Calu3 (cell line): ENCODE measurements at regions not wholly inside any gene's neighbourhood (a gene's known extent, or its start where the extent isn't known, plus 50 kb on each side); places are given as distances from the start of the nearest gene placed in this dataset.

Source experiments
- BruUV-seq: library from RNA; stranded (reverse); fragments of 400-500 nt; replicated peaks from 2 replicates; lab custom pipeline; 2021; lab: Mats Ljungman, UMichigan
- CTCF ChIA-PET: fragments of 300-600 bp; sonication (Branson Sonifier 250); formaldehyde crosslinking; loops from one replicate; lab custom pipeline; 2022; ENCODE audit warnings: antibody characterized with exemption; lab: Charles Lee
- DNase-seq: peaks from one replicate; pipeline ENCODE4 v3.0.0; 2022
- H3K27ac Mint-ChIP-seq: one replicate; pipeline ENCODE4 v1.8.0; 2022; ENCODE audit warnings: mixed read lengths; ENCODE audit not compliant: unreplicated experiment
- H3K27me3 Mint-ChIP-seq: one replicate; pipeline ENCODE4 v1.8.0; 2022; ENCODE audit warnings: mixed read lengths; ENCODE audit not compliant: unreplicated experiment
- H3K36me3 Mint-ChIP-seq: one replicate; pipeline ENCODE4 v1.8.0; 2022; ENCODE audit warnings: mild to moderate bottlenecking, moderate library complexity, mixed read lengths; ENCODE audit not compliant: insufficient read depth, unreplicated experiment
- H3K4me1 Mint-ChIP-seq: one replicate; pipeline ENCODE4 v1.8.0; 2022; ENCODE audit warnings: mild to moderate bottlenecking, low read depth, mixed read lengths; ENCODE audit not compliant: unreplicated experiment
- H3K4me3 Mint-ChIP-seq: one replicate; pipeline ENCODE4 v1.8.0; 2022; ENCODE audit warnings: mild to moderate bottlenecking, low read depth, moderate library complexity, mixed read lengths; ENCODE audit not compliant: unreplicated experiment
- H3K9me3 Mint-ChIP-seq: one replicate; pipeline ENCODE4 v1.8.0; 2022; ENCODE audit warnings: low read depth, mixed read lengths; ENCODE audit not compliant: unreplicated experiment
- intact Hi-C: fragments of 100-400 bp; cut with micrococcal nuclease; formaldehyde crosslinking; loops from one replicate; pipeline ENCODE4 v1.10.0; 2022; ENCODE audit not compliant: unreplicated experiment
- TF ChIP-seq, protein P1 (sequence below): fragments of 200-600 bp; IDR thresholded peaks from one replicate; pipeline ENCODE4 v1.8.0; 2022; ENCODE audit warnings: antibody characterized with exemption; ENCODE audit not compliant: unreplicated experiment

DNA sequence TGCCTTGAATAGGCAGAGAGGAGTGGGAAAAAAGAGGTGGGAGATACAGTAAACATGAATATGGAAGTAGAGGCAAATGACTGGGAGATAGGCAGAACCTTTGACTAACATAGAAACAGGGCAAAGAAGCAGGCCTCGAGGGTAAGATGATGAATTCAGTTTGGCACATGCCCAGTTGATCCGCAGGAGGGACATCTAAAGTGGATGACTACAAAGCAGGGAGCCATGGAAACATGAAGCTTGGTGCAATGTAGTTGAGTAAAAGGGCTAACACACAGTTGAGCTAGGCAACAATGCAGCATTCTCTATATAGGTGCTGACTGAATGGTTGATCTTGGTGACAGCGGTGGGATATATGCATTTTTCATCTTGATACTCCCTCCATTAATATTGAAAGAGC is 253.8 kb downstream of the DMRT2 start:
- TF ChIP-seq, protein P1, sequence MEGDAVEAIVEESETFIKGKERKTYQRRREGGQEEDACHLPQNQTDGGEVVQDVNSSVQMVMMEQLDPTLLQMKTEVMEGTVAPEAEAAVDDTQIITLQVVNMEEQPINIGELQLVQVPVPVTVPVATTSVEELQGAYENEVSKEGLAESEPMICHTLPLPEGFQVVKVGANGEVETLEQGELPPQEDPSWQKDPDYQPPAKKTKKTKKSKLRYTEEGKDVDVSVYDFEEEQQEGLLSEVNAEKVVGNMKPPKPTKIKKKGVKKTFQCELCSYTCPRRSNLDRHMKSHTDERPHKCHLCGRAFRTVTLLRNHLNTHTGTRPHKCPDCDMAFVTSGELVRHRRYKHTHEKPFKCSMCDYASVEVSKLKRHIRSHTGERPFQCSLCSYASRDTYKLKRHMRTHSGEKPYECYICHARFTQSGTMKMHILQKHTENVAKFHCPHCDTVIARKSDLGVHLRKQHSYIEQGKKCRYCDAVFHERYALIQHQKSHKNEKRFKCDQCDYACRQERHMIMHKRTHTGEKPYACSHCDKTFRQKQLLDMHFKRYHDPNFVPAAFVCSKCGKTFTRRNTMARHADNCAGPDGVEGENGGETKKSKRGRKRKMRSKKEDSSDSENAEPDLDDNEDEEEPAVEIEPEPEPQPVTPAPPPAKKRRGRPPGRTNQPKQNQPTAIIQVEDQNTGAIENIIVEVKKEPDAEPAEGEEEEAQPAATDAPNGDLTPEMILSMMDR: no peak
- Mint-ChIP-seq H3K27ac (no peak overlapping the region), H3K27me3 (no peaks in the 10 kb centered on the region), H3K36me3 (no peaks in the 10 kb centered on the region), H3K4me3 (no peak overlapping the region), H3K9me3 (peaks cover 6% of the 10 kb centered on the region), H3K4me1 (no peaks in the 10 kb centered on the region)
- CTCF ChIA-PET: no interaction called here
- BruUV-seq: no TSS peak
- DNase-seq: no peak
- intact Hi-C loops: no loop called here

DNA sequence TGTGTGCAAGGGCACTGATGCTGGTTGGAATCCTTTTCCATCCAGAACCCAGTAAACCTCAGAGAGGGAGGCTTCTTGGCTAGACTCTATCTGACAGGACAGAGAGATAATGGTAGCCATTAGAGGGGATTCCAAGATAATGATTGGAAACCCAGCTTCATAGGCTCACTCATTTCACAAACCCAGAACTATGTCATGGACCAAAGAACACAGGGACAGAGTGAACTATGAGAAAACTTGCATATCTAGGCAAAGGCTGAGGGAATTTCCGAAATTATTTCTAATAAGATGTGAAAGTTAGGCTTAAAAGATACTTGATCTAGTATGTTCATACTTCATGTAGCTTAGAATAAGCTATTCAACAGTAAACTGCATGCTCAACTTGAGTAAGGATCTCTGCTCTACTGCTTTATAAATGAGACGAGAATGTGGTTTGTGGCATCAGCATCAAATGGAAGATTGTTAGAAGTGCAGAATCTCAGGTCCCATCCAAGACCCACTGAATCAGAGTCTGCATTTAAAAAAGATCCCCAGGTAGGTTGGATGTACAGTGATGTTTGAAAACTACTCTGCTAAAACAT is 261.4 kb downstream of the DMRT2 start:
- no TSS peak for BruUV-seq
- Mint-ChIP-seq H3K4me3 (no peak overlapping the region), H3K9me3 (peaks cover 3% of the 10 kb centered on the region), H3K4me1 (no peaks in the 10 kb centered on the region), H3K36me3 (no peaks in the 10 kb centered on the region), H3K27ac (no peak overlapping the region), H3K27me3 (no peaks in the 10 kb centered on the region)
- CTCF ChIA-PET: no interaction called here
- TF ChIP-seq, protein P1: no peak
- intact Hi-C loops: no loop called here
- no peak for DNase-seq

DNA sequence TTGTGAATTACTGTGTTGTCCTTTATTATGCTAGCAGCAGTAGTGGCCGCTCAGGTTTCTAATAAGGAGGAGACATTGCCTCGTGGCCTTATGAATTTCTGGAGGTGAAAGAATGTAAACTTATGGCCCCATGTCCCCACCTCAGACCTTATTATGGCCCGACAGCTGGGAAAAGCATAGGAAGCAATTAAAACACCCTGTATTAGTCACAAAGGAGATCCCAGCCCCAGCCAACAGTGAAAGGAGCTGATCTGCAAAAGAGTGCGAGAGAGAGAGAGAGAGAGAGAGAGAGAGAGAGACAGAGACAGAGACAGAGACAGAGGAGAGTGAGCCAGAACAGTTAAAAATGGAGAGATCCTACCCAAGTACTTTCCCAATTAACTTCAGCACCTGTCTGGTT is 269.3 kb downstream of the DMRT2 start:
- CTCF ChIA-PET: no interaction called here
- Mint-ChIP-seq H3K27me3 (peaks cover 9% of the 10 kb centered on the region), H3K4me1 (no peaks in the 10 kb centered on the region), H3K4me3 (no peak overlapping the region), H3K9me3 (peaks cover 7% of the 10 kb centered on the region), H3K36me3 (no peaks in the 10 kb centered on the region), H3K27ac (no peak overlapping the region)
- intact Hi-C loops: no loop called here
- TF ChIP-seq, protein P1: no peak
- BruUV-seq: no TSS peak
- DNase-seq: no peak

DNA sequence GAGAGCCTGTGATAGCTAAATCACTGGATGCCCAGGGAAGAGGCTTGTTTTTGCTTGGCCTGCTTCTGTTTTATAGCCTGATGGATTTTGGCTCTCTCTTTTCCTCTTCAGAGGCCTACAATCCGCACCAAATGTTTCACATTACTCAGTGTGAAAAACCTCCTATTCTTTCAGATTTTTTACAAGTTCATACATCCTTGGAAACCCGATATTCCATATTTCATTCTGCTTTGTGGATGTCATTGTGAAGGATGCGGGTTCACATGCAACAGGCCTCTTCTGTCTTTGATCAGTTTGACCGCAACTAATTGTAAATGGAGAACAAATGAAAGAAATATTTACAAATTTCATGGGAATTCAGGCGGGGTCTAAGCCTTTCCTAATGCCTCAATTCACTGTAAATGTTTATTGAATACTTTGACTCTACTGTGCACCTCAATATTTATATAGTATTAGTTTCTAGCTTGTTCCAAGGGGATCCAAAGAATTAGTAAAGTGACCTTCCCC is 269.9 kb downstream of the DMRT2 start:
- TF ChIP-seq, protein P1: no peak
- CTCF ChIA-PET: no interaction called here
- no TSS peak for BruUV-seq
- no peak for DNase-seq
- Mint-ChIP-seq H3K9me3 (peaks cover 7% of the 10 kb centered on the region), H3K27me3 (peaks cover 9% of the 10 kb centered on the region), H3K36me3 (no peaks in the 10 kb centered on the region), H3K4me1 (no peaks in the 10 kb centered on the region), H3K27ac (no peak overlapping the region), H3K4me3 (no peak overlapping the region)
- intact Hi-C loops: no loop called here
